Activated T-cell treated with anti-CD3 and anti-CD28 coated beads for 4 hours (primary cell): ENCODE measurements at regions not wholly inside any gene's neighbourhood (a gene's known extent, or its start where the extent isn't known, plus 50 kb on each side); places are given as distances from the start of the nearest gene placed in this dataset.
"Not testable (repeated sequence)": the region's sequence is repeated elsewhere in the genome, so short reads cannot be mapped to it uniquely, and the experiment has no call there.

Source experiments
- DNase-seq: peaks from one replicate; pipeline ENCODE4 v3.0.0-alpha.2; 2020

GRCh38 chr6:137657351-137657911, 163.2 kb upstream of the OLIG3 start:
- DNase-seq = no peak

- no peak for DNase-seq
Measured at GRCh38 chr6:137658287-137658686, 164.1 kb upstream of the OLIG3 start.

GRCh38 chr6:137659871-137660270, 165.7 kb upstream of the OLIG3 start:
- DNase-seq = no peak

GRCh38 chr6:137660296-137660731, 166.1 kb upstream of the OLIG3 start:
- no peak for DNase-seq

- peak; percentile 48 for DNase-seq
Measured at GRCh38 chr6:137661601-137662000, 167.4 kb upstream of the OLIG3 start.

- DNase-seq = no peak
Measured at GRCh38 chr6:137664183-137664582, 170.0 kb upstream of the OLIG3 start.

GRCh38 chr6:137665342-137665934, 171.2 kb upstream of the OLIG3 start:
- no peak for DNase-seq

- no peak for DNase-seq
Measured at GRCh38 chr6:137666202-137666774, 172.1 kb upstream of the OLIG3 start.

- DNase-seq = no peak
Measured at GRCh38 chr6:137673603-137674002, 179.4 kb upstream of the OLIG3 start.

GRCh38 chr6:137676888-137677287, 182.7 kb upstream of the OLIG3 start:
- no peak for DNase-seq

GRCh38 chr6:137677709-137678108, 183.5 kb upstream of the OLIG3 start:
- no peak for DNase-seq

GRCh38 chr6:137678451-137678850, 184.3 kb upstream of the OLIG3 start:
- no peak for DNase-seq

- DNase-seq = no peak
Measured at GRCh38 chr6:137680705-137681346, 186.2 kb upstream of the TNFAIP3 start.

GRCh38 chr6:137681445-137682009, 185.5 kb upstream of the TNFAIP3 start:
- DNase-seq = no peak

GRCh38 chr6:137682658-137683057, 184.4 kb upstream of the TNFAIP3 start:
- DNase-seq = not testable (repeated sequence)

- no peak for DNase-seq
Measured at GRCh38 chr6:137683916-137684315, 183.1 kb upstream of the TNFAIP3 start.

- DNase-seq = no peak
Measured at GRCh38 chr6:137685798-137686375, 181.2 kb upstream of the TNFAIP3 start.

GRCh38 chr6:137687818-137688217, 179.2 kb upstream of the TNFAIP3 start:
- DNase-seq = no peak

- DNase-seq = no peak
Measured at GRCh38 chr6:137688230-137688971, 178.7 kb upstream of the TNFAIP3 start.

- no peak for DNase-seq
Measured at GRCh38 chr6:137689377-137689776, 177.7 kb upstream of the TNFAIP3 start.

GRCh38 chr6:137690034-137690433, 177.0 kb upstream of the TNFAIP3 start:
- no peak for DNase-seq

GRCh38 chr6:137690721-137691120, 176.3 kb upstream of the TNFAIP3 start:
- no peak for DNase-seq

- no peak for DNase-seq
Measured at GRCh38 chr6:137692308-137692707, 174.8 kb upstream of the TNFAIP3 start.
